Hepatic stellate cell (primary cell): ENCODE measurements at regions not wholly inside any gene's neighbourhood (a gene's known extent, or its start where the extent isn't known, plus 50 kb on each side); places are given as distances from the start of the nearest gene placed in this dataset.
A peak's percentile ranks its signal among the peaks of the same experiment; 100 is the strongest.

Experiments
- DNase-seq: peaks from one replicate; pipeline ENCODE4 v3.0.0; 2011; ENCODE audit warnings: low spot score

DNA sequence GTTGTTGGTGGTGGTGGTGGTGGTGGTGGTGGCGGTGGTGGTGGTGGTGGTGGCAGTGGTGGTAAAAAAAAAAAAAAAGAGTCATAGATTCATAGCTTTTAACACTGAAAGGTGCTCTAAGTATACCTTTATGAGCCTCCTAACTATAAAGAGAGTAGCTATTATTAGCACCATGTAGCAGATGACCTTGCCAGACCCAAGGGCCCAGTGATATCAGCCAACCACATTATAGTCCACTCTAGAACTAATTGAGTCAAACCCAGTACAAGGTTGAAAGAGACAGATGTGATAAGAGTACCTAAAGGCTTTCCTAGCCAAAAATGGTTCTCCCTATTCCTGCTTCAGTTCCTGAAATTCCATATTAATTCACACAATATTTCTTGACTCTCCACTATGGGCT is 245.3 kb downstream of the HACE1 start:
- no peak for DNase-seq

DNA sequence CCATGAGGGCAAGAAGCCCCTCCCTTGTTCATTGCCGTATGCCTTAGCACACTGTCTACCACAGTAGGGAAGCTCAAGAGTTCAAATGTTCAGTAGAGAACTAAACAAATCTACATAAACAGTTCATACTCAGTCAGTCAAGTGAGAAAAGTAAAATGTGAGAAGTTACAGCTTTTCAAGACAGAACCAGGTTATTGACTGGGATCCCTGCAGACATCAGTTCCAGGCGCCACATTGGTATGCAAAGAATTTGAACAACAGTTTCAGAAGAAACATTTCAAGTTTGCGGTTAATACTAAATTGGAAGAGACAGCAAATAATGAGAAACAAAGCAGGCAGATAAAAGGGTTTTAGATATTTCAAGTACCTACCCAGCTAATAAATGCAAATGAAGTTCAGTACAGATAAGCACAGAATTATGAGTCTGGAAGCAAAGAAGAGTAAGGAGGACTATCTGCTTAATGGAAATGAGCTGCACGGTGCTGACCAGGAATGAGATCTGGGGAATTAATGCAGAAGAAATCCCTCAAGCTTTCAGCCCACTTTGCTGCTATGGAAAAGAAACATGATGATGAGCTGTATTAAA is 246.2 kb downstream of the HACE1 start:
- DNase-seq = peak; percentile 2

DNA sequence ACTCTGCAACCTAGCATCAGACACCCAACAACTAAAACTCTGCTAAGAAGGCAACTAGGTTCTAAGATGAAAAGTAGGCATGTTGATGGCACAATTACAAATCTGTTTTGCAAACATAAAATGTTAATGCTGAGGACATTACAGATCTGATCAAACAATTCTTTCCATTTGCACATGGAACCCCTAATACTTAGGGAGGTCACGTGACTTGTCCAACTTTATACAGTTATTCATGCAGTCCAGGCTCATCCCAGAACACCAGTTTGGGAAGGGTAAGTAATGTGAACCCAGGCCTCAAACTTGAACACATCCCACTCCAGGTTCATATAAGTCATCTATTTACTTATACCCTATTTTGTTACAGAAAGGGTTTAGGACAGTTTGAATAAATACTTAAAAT is 247.2 kb downstream of the HACE1 start:
- no peak for DNase-seq

DNA sequence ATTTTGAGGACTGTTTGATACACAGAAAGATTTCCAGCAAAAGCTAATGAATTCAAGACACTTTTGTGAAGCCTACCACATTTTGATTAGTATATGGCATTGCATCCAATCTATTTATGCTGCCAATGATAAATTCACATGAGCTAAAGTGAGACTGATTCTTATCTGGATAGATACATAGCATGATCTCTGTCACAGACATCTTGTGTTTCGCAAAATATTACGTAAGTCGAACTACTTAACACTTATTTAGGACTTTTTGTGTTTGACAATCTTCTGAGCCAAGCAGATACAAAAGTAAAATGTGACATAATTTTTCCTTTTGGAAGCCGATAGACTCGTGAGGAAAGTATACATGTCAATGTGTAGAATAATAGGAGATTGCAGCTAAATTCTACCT is 251.6 kb downstream of the HACE1 start:
- no peak for DNase-seq

DNA sequence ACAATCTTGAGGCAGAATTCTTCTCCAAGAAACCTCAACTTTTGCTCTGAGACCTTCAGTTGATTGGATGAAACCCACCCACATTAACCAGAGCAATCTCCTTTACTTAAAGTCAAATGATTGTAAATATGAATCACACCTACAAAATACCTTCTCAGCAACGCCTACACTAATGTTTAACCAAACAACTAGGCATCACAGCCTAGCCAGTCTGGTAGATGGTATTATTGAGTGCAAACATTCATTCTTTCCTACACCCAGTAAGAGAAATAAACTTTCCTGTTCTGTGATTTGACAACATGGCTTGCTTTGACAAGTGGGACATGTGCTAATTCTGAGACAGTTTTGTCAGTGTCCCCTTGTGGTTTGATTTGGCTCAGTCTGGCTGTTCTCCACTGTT is 252.2 kb downstream of the HACE1 start:
- DNase-seq = no peak

DNA sequence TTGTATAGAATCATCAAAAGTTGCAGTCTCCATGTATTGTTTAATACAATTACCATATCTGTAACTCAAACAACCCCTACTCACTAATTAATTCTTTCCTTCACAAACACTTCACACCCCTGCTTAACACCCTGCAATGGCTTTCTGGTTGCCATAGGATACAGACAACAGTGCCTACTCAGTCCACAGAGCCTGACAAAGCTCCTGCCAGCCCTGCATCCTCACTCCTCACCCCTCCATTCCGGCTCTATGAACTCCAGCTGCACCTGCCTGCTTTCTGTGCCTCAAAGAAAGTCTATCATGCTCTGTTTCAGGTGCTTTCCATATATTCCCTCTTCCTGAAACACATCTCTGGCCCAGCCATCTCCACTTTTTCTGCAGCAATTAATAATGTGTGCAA is 253.4 kb downstream of the HACE1 start:
- DNase-seq = no peak

DNA sequence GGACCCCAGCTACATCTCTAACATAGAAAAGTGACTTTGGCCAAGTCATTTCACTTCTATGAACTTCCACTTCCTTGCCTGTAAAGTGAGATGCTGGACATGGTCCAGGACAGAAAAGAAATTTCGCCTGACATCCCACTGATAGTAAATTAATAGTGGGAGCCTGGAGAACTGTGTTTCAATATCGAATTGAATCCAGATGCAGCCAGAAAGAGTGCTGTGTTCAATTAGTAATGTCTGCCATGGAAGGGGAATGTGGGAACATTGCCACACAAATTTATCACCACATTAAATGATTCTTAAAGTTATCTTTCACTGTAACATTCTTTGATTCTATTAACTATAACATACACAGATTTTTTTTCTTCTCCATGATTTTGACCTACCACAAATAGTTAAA is 255.0 kb downstream of the HACE1 start:
- DNase-seq = no peak

DNA sequence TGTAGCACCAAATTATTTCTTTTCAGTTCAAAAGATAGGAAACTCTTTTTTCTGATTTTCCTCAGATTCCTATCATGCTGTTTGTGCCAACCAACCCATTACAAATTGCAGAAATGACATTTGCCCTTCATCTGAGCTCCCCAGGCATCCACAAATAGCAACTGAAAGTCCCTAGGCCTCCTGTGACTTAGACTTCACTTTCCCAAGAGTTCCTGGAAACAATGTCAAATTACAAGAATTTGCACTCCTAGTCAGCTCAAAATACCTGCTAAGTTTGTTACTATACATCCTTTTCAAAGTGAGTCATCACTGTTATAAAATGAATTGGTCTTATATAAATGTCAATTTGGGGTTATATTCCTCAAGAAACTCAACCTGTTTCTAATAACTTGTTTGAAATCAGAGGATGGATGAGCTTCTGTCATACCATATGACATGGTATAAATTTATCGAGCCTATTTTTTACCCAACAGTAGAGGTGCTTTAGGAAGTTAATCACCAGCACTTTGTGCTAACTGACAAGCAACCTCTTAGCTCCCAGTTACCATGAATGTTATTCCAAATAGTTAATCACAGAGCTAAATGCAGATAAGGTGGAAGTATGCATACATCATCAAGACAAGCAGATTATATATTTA is 256.5 kb downstream of the HACE1 start:
- DNase-seq = no peak

DNA sequence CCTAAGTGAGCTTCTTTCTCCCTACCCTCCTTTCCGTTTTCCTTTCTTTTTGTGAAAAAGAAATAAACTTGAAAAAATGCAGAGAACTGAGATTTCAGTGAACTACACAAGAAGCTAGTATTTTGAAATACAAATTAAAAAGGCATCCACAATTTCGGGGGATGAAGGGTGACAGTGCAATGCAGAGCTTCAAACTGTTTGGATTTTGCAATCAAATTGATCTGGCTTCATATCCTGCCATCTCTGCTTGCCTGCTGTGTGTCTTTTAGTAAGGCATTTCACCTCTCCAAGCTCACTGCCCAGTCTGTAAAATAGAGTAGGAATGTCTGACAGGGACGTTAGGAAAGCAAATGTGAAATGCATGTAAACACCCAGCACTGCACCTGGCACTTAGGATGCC is 258.0 kb downstream of the HACE1 start:
- DNase-seq = no peak

DNA sequence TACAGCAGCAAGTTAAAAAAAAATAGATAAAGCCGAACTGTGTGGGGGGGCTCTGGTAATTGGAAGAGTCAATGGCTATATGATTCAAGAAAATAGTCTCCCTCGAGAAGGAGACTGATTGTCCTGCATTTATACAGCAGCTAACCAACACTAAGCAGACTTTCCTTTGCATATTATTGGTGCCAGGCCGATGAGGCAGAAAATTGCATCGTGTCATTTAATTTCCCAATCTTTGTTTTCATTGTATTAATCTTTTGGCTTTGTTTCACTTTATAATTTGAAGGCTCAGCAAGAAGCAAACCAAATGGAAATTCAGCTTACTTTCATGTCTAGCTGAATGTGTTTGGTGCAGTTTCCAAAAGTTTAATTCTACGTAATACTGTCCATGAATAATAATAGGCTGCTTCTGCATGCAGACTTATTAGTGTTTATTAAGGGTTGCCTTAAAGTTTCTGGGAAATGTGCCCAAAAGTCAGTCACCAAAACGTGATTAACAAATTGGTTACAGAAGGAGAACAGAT is 258.5 kb downstream of the HACE1 start:
- DNase-seq = no peak

DNA sequence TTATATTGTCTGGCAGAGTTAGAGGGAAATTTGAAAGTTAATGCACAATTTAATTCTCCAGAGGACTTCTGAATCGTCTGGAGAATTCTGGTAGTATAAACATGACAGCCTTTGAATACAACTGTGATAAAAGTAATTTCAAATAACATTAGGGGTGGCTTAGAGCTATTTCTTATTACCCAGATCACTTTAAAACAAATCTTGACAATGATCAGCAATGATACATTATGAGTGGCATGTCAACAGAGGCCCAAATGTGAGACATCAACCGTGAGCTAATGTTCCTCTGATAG is 259.1 kb downstream of the HACE1 start:
- no peak for DNase-seq

DNA sequence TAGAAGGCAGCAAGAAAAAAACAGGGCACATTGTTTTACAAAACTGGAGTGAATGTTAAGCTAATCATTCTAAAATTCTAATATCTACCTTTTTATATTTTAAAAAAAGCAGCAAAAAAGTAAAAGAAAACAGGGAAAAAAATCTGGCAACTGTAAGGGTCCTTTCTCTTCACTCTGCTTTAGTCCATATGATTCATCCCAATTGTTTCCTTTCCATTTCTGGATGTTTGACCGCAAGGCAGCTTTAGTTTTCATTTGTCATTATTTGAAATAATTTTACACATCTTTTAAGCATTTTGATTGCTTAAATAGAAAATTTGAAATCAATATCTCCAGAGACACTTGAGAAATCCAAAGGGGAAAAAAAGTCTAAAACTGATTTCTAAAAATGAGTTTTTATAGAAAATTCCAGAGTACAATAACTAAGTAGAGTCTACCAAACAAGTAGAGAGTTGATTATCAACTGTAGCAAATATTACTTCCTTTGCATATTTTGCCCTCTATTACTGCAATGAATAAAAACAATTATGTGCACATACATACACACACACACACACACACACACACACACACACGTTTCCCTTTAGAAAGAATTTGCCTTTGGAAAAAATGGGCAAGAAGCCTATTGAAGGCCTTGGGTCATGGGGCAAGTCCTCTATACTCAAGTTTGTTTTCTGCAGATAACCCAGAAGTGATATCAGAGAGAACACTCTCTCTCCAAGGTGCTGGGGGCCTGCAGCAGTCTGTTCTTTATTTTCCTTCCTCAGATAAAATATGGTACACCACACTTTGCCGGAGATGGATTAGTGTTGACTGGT is 259.7 kb downstream of the HACE1 start:
- DNase-seq = no peak

DNA sequence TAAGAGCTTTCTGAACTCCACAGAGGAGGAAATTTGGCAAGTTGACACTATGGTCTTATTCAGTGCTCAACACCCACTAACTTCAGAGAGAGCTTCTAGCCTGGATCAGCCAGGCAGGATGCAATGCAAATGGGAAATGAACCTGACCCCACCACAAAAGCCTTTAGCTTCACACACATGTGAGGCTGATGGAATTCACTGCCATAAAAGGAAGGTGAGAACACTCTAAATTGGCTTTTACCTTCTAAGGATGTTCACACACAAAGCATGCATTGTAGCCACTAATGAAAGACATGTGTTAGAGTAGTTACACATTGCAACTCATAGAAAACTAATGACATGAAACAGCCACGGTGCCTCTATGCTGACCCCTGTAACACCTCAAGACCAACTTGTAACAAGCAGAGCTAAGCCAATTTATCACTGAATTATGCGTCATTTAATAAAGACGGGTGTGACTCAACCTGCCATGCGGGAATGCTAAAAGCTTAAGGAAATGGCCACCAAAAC is 262.1 kb downstream of the HACE1 start:
- no peak for DNase-seq

DNA sequence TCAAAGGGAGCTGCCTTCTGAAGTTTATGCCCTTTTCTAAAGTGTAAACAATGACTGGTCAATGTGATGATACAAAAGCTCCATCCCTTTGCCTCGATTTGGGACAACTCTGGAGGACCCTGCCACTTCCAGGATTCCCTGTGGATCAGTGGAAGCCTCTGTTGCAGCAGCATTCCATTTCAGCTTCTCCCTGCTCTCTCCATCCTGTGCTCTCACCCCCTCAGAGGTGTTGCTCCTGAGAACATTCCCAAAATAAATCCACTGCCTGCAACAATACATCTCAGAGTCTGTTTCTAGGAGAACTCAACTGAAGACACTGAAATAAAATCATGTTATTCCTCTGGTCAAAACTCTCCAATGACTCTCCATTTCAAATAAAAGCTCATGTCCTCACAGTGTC is 263.6 kb downstream of the HACE1 start:
- DNase-seq = no peak

DNA sequence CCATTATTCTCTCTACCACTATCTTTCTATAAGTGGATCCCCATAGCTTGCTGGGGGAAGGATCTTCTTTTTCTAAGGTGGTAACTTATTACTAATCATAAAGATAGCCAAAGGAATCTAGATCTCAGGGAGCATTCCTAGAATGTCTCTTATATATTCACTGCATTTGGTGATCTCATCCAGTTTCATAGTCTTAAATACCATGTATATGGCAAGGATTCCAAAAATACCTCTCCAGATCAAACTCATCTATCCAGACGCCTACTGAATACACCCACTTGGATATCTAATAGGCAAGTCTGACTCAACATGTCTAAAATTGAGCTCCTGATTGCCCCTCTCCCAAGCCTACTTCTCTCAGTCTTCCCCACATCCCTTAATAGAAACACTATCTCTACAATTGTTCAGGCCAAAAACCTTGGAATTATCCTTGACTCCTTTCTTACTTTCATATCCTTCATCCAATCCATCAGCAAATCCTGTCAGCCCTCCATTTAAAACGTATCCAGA is 264.4 kb downstream of the HACE1 start:
- no peak for DNase-seq

DNA sequence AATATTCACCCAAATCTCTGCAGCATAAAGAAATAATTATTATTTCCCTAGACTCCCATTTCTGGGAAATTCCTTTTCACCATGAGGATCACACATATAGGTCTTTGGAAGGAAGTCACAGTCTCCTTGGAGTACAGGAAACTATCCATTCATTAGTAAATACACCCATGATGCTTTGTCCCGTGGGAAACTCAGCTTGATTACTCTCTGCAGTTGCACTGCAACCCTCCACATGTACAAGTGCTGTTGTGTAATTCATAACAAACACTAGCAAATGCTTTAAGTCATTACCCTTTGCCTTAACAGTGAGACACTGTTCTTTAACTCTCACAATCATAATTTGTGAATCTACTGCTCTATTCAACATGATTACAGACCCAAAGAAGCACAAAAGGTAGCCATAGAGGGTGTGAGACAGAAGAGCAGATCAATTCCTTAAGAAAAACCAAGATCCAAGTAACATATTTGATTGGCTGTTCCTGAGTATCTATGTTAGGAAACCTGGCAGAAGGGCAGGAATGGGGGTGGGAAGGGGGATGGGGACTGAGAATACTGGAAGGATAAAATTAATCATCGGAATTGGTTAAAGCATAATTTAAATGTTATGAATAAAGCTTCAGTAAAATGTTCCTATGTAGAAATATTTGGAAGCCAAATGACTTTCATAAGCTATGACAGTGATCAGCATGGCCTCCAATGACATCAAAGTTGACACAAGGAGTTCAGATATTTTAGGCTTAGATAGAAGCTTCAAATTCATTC is 268.0 kb downstream of the HACE1 start:
- DNase-seq = no peak

DNA sequence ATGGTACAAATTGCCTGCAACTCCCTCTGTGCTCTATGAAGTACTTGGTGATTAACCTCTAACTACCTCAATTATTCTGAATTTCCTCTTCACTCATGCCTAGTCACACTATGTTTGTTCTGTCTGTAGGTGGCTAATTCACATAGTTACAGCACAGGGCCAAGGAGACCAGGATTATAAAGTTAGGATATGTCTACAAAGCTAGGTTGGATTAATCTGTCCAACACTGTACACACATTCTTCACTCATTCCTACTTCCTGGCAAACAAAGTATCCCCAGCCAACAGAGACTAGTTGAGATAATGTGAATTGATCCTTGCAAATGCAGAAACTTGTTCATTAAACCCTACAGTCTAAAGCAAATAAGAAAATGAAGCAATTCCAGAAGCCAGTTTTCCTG is 269.8 kb downstream of the HACE1 start:
- no peak for DNase-seq

DNA sequence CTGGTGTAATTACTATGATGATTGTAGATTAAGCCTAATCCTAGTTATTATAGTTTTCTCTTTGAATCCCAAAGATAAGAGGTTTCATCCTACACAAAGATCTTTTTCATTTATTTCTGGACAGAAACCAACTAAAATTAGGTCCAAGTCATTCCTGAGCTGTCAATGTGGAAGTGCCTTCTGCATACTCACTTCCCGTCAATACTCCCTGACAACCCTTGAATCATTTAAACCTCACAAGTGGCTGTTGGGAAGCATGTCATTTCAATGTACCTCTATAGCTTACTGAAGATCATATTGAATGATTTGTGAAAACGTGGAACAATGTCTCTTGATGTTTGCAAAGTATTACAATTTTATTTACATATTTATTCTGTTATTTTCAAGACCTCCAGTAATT is 274.1 kb downstream of the HACE1 start:
- DNase-seq = no peak

DNA sequence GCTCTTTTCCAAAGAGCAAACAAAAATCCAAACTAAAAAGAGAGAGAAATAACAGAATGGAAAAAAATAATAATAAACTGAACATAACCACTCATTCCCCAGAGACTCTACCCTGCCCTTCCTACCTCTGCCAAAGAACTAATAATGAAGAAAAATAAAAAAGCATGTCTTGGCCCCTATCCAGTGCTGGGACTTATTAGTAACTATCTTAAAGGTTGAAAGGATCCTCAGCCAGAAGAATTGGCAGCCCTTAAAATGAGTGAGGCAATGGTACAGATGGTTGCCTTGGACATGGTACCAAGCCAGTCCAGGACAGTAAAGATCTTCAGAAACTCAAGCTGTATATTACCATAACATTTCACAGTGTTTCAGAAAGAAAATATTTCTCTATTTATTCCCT is 279.3 kb downstream of the HACE1 start:
- DNase-seq = no peak

DNA sequence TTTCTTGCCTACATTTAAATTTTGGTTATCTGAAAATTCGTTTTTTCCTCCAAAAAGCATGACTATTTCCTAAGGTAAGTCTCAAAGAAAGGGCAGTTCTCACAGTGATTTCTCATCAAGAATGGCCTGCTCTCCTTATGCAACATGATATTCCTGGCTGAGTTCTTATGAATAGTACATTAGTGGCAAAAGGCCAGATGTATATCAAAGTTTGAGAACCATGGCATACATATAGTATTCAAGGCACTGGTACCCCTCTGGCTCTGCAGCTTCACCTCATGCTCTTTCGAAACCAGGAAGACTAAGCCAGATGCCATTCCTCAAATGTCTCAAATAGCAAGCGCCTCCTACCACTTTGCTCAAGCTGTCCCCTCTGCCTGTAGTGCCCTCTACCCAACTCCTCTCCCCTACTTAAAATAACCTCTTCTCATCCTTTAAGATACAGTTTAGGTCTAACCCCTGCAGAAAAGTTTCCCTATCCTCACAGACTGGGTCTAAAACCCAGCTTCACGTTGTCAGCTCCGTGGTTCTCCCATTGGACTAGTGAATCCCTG is 280.3 kb downstream of the HACE1 start:
- no peak for DNase-seq

DNA sequence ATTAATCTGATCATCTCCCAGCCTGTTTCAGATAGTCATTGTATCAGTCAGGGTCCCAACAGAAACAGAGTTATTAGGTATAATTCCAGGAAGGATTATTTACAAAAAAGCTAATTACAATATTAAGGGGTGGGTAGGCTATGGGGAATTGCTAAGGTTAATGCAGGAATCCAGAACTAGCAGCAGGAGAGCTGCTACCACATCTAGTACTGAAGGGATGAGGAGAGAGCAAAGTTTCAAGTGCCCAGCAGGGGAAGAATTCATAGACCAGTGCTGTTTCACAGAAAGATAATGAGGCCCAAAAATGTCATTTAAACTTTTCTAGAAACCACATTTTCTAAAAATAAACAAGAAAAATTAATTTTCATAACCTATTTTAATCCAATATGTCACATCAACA is 284.2 kb downstream of the HACE1 start:
- no peak for DNase-seq

DNA sequence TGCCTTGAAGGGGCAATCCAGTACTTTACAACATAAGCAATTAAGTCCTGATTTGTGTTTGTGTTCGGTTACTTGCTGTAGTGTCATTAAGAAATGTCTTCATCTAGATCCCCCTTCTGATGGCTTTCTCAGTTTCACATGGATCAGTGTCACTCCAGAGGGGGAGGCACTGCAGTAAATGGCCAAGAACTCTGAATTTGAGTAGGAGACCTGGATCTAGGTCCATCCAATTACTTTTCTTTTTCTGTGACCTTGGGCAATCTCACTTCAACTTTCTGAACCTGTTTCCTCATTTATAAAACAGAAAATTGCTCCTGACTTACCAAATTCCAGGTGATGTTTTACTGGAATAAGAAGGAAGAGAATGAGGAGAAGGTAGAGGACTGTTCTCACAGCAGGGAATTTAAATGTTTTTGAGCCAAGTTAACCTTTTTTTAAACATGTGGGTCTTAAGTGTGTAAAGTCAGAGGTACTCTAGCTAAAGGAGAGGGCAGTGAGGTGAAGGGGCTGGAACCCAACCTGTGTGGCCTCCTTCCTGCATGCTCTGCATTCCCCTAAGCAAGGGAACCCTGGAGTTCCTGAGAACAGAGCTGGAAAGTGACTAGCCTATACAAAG is 285.5 kb downstream of the HACE1 start:
- no peak for DNase-seq
